Transverse colon (tissue), 4 donors: ENCODE measurements at regions not wholly inside any gene's neighbourhood (a gene's known extent, or its start where the extent isn't known, plus 50 kb on each side); places are given as distances from the start of the nearest gene placed in this dataset.

Experiments used
- CTCF ChIP-seq, 5 experiments: fragments of 200-600 bp in 3 of 5; fragments of 450-650 bp in 2 of 5; sonication (generic) in 3 of 5; IDR thresholded peaks; 1 replicate in 2 of 5; 2 replicates in 3 of 5; pipeline ENCODE4 v1.5.1; 2016 to 2017; ENCODE audit warnings: antibody characterized with exemption in 5 of 5, inconsistent platforms in 3 of 5, mild to moderate bottlenecking in 2 of 5, moderate library complexity in 1 of 5
- EP300 ChIP-seq: sonication (generic); formaldehyde crosslinking; IDR thresholded peaks from one replicate; pipeline ENCODE4 v1.6.1; 2017; ENCODE audit warnings: antibody characterized with exemption, low read depth
- POLR2A ChIP-seq: fragments of 450-650 bp; IDR thresholded peaks from one replicate; pipeline ENCODE4 v1.6.1; 2016; ENCODE audit warnings: antibody characterized with exemption, mild to moderate bottlenecking, moderate library complexity
- POLR2AphosphoS5 ChIP-seq, 3 donors: sonication (generic); formaldehyde crosslinking; IDR thresholded peaks; one replicate each; pipeline ENCODE4 v1.6.1; 2016; ENCODE audit warnings: antibody characterized with exemption in 3 of 3

DNA sequence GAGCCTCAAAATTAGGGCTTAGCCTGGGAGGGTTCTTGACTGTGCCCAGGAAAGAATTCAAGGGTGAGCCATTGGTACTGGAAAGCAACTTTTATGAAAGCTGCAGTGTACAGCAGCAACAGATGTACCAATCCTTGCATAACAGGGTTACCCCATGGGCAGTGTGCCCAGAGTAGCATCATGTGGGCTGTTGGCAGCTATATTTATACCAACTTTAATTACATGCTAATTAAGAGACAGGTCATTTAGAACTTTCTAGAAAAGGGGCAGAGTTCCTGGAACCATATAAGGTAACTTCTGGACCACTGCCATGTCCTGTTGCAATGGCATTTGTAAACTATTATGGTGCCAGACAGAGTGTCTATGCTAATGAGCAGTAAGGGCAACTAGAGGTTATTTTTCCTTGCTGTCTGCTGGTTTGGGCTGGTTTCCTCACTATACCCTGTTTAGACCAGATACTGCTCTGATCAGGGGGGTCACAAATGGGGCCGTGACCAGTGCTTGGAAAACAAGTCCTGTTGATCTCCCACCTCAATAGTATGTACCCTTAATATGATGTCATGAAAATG lies 1120.5 kb upstream of the RAG2 start:
- TF ChIP-seq CTCF (IDR thresholded peaks at IDR 0.05) (no peak), EP300 (no peak), POLR2A (no peak), POLR2AphosphoS5 (IDR thresholded peaks at IDR 0.05) (no peak)
